GM11168 (cell line): ENCODE measurements at regions not wholly inside any gene's neighbourhood (a gene's known extent, or its start where the extent isn't known, plus 50 kb on each side); places are given as distances from the start of the nearest gene placed in this dataset.
"Not testable (repeated sequence)": the region's sequence is repeated elsewhere in the genome, so short reads cannot be mapped to it uniquely, and the experiment has no call there.

Experiments
- in situ Hi-C: fragments of 300-500 bp; cut with MboI; formaldehyde crosslinking; loops from one replicate; pipeline ENCODE4 v1.12.0; 2022; ENCODE audit warnings: low sequenced_read_pairs; ENCODE audit not compliant: unreplicated experiment

GRCh38 chr14:34381304-34381703 lies 80.7 kb downstream of the SPTSSA start:
- in situ Hi-C loops: not testable (repeated sequence)

- in situ Hi-C loops: no loop called here
Observed at GRCh38 chr14:34380471-34380845, 81.6 kb downstream of the SPTSSA start.

GRCh38 chr14:34379816-34380470 lies 82.1 kb downstream of the SPTSSA start:
- in situ Hi-C loops: no loop called here

GRCh38 chr14:34376649-34377267 lies 85.3 kb downstream of the SPTSSA start:
- in situ Hi-C loops: no loop called here

GRCh38 chr14:34374998-34375740 lies 86.9 kb downstream of the SPTSSA start:
- in situ Hi-C loops: no loop called here

GRCh38 chr14:34373191-34373590 lies 88.8 kb downstream of the SPTSSA start:
- in situ Hi-C loops: no loop called here

GRCh38 chr14:34372786-34373185 lies 89.3 kb downstream of the SPTSSA start:
- in situ Hi-C loops: no loop called here

GRCh38 chr14:34369648-34370030 lies 92.4 kb downstream of the SPTSSA start:
- in situ Hi-C loops: no loop called here

GRCh38 chr14:34368971-34369647 lies 92.9 kb downstream of the SPTSSA start:
- in situ Hi-C loops: no loop called here

- in situ Hi-C loops: no loop called here
Observed at GRCh38 chr14:34368115-34368970, 93.7 kb downstream of the SPTSSA start.

- in situ Hi-C loops: no loop called here
Observed at GRCh38 chr14:34365309-34365915, 96.6 kb downstream of the SPTSSA start.

- in situ Hi-C loops: no loop called here
Observed at GRCh38 chr14:34364201-34364600, 97.8 kb downstream of the SPTSSA start.

GRCh38 chr14:34363733-34364134 lies 98.3 kb downstream of the SPTSSA start:
- in situ Hi-C loops: no loop called here

- in situ Hi-C loops: no loop called here
Observed at GRCh38 chr14:34362641-34363251, 99.3 kb downstream of the SPTSSA start.

- in situ Hi-C loops: no loop called here
Observed at GRCh38 chr14:34361504-34362011, 100.5 kb downstream of the SPTSSA start.

- in situ Hi-C loops: no loop called here
Observed at GRCh38 chr14:34359420-34360117, 102.5 kb downstream of the SPTSSA start.

- in situ Hi-C loops: no loop called here
Observed at GRCh38 chr14:34356264-34356654, 105.8 kb downstream of the SPTSSA start.

GRCh38 chr14:34355584-34356263 lies 106.3 kb downstream of the SPTSSA start:
- in situ Hi-C loops: no loop called here
